PFSK-1 (cell line): ENCODE measurements at regions not wholly inside any gene's neighbourhood (a gene's known extent, or its start where the extent isn't known, plus 50 kb on each side); places are given as distances from the start of the nearest gene placed in this dataset.

ENCODE experiments used
- FOXP2 ChIP-seq: optimal IDR thresholded peaks from 2 replicates; pipeline ENCODE3; 2011; ENCODE audit warnings: borderline replicate concordance, control low read depth, inconsistent platforms; ENCODE audit not compliant: insufficient read depth; ENCODE audit errors: extremely low read length, extremely low read depth
- POLR2AphosphoS5 ChIP-seq: IDR thresholded peaks from 2 replicates; pipeline ENCODE4 v1.6.1; 2012; ENCODE audit warnings: low read depth, mild to moderate bottlenecking, control low read depth, low read length, moderate library complexity
- SIN3A ChIP-seq: IDR thresholded peaks from 2 replicates; pipeline ENCODE4 v1.6.1; 2012; ENCODE audit warnings: mild to moderate bottlenecking, low read length, moderate library complexity, borderline replicate concordance; ENCODE audit not compliant: insufficient read depth
- TAF1 ChIP-seq: IDR thresholded peaks from 2 replicates; pipeline ENCODE4 v1.6.1; 2012; ENCODE audit warnings: low read length, control low read depth, borderline replicate concordance; ENCODE audit not compliant: insufficient read depth
- TF ChIP-seq, protein P1 (sequence below), 2 experiments: IDR thresholded peaks; 2 replicates each; pipeline versions ENCODE4 v1.6.1 to v1.8.0; 2011 to 2012; ENCODE audit warnings: low read depth in 2 of 2, low read length in 2 of 2, control low read depth in 1 of 2, inconsistent platforms in 1 of 2, mild to moderate bottlenecking in 1 of 2, moderate library complexity in 1 of 2; ENCODE audit not compliant: insufficient read depth in 1 of 2

DNA sequence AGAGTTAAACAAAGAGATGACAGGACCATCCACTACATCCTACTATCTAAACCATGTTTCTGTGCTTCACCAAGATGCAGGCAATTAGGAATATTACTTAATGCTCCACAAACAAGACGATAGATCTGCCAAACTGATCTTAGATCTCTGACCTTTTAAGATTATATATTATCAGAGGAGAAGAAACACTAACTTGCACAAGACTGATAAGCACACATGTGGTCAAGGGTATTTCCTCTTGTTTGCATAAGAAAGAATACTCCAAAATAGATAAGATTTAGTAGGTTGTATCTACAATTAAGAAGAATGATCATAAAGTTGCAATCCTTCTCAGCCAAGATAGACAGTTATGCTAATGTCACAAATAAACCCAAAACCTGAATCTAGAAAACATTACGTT, 601.0 kb upstream of the ACO1 start:
- TF ChIP-seq SIN3A (no peak), POLR2AphosphoS5 (no peak), TAF1 (no peak), FOXP2 (no peak)
- TF ChIP-seq, protein P1, sequence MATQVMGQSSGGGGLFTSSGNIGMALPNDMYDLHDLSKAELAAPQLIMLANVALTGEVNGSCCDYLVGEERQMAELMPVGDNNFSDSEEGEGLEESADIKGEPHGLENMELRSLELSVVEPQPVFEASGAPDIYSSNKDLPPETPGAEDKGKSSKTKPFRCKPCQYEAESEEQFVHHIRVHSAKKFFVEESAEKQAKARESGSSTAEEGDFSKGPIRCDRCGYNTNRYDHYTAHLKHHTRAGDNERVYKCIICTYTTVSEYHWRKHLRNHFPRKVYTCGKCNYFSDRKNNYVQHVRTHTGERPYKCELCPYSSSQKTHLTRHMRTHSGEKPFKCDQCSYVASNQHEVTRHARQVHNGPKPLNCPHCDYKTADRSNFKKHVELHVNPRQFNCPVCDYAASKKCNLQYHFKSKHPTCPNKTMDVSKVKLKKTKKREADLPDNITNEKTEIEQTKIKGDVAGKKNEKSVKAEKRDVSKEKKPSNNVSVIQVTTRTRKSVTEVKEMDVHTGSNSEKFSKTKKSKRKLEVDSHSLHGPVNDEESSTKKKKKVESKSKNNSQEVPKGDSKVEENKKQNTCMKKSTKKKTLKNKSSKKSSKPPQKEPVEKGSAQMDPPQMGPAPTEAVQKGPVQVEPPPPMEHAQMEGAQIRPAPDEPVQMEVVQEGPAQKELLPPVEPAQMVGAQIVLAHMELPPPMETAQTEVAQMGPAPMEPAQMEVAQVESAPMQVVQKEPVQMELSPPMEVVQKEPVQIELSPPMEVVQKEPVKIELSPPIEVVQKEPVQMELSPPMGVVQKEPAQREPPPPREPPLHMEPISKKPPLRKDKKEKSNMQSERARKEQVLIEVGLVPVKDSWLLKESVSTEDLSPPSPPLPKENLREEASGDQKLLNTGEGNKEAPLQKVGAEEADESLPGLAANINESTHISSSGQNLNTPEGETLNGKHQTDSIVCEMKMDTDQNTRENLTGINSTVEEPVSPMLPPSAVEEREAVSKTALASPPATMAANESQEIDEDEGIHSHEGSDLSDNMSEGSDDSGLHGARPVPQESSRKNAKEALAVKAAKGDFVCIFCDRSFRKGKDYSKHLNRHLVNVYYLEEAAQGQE (IDR thresholded peaks at IDR 0.05; ENCODE audit: insufficient read depth in 1 of 2, low read depth in 2 of 2, low read length in 2 of 2) = no peak

DNA sequence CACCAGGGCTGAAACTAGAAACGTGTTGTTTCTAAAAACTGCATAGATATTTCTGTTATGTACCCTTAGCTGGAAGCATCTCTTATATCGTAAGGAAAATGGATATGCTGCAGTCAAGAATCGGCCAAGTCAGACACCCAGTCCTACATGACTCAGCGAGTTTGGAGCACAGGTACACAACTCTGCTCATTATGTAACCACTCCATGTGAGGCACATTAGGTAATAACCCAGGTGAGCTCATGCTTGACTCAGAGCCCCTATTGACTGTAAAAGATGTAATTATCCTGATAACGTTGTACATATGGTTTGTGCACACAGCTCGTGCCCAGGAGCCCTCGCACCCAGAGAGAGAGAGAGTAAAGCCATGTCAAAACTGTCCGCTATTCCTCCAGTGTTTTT, 593.7 kb upstream of the ACO1 start:
- no peak for TF ChIP-seq SIN3A
- TF ChIP-seq, protein P1 (IDR thresholded peaks at IDR 0.05; ENCODE audit: insufficient read depth in 1 of 2, low read depth in 2 of 2, low read length in 2 of 2) = no peak
- TF ChIP-seq POLR2AphosphoS5 = no peak
- no peak for TF ChIP-seq TAF1
- no peak for TF ChIP-seq FOXP2

DNA sequence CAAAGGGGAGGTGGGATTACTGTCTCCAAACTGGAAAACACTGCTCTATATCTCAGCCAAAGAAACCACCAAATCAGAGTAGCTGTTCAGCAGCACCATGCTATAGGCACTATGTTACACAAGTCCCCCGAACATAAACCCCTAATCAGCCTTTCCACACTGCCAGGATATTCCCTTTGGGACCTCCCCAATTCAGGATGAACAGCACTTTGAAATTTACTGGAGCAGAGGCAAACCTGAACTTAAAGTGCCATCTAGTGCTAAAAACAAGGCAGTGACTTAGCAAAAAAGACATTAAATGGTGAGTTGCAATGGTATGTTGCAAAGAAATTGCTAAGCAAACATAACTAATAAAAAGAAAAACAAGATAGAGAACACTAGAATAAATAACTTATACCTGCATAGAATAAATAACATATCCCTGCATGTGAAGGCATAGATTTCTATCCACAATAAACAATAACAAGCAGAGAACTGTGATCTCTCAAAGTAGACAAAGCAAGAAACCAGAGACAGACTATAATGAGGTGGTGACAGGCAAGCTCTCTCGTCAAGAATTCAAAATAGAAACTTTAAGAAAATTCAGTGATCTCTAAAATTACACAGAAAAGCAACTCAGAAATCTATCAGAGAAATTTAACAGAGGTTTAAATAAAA, 584.4 kb upstream of the ACO1 start:
- TF ChIP-seq POLR2AphosphoS5 = no peak
- no peak for TF ChIP-seq TAF1
- no peak for TF ChIP-seq SIN3A
- TF ChIP-seq FOXP2 = no peak
- TF ChIP-seq, protein P1 (IDR thresholded peaks at IDR 0.05; ENCODE audit: insufficient read depth in 1 of 2, low read depth in 2 of 2, low read length in 2 of 2) = 0 out of 4 replicates have a peak, but pooled peaks of 1 of the 2 experiments have one; percentile 5

DNA sequence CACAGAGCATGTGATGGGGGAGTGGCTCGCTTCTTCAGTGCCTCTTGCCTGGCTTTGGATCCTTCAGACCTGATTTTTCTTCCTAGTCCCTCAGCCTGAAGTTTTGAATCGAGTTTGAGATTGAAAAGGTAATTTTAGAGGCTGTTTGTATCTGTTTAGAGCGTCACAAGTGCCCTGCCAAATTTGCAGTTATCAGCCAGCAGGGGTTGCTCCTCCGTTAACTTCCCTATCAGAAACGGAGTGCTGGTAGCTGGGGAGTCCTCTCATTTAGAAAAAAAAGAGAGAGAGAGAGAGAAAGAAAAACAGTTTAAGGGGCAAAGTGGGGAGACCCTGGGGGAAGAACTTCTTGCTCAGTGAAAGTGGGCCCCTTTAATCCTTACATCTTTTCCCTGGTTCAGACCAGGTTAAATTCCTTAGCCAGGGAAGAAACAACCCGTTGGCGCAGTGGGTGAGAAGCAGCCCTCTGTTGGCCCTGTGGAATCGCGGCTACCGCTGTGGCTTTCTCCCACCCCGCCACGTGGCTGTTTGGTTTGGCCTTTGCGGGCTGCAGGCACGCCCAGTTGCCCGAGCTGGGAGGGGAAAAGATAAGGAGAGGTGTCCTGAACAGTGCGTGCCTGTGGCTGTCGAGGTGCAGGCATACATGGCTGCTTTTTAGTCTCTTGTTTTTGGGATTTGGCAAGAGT, 576.7 kb upstream of the ACO1 start:
- no peak for TF ChIP-seq POLR2AphosphoS5
- TF ChIP-seq, protein P1 (IDR thresholded peaks at IDR 0.05; ENCODE audit: insufficient read depth in 1 of 2, low read depth in 2 of 2, low read length in 2 of 2) = no peak
- no peak for TF ChIP-seq FOXP2
- TF ChIP-seq SIN3A = no peak
- TF ChIP-seq TAF1 = no peak
